ENCODE measurements at regions not wholly inside any gene's neighbourhood (a gene's known extent, or its start where the extent isn't known, plus 50 kb on each side); places are given as distances from the start of the nearest gene placed in this dataset.

- TF ChIP-seq CTCF (IDR thresholded peaks at IDR 0.05; ENCODE audit: insufficient read depth, low read depth, low read length): no peak
- TF ChIP-seq EZH2 (IDR thresholded peaks at IDR 0.05; ENCODE audit: insufficient read depth, low read length): no peak
- Histone ChIP-seq H2AFZ (ENCODE audit: low read depth, low read length) (no peak overlapping the region), H3K9ac (ENCODE audit: low read length) (no peak overlapping the region), H3K4me2 (ENCODE audit: low read length) (no peak overlapping the region), H3K79me2 (ENCODE audit: insufficient read depth, low read length) (no peaks in the 10 kb centered on the region), H3K4me3 (ENCODE audit: insufficient read depth, low read depth, low read length) (no peak overlapping the region), H3K27ac (ENCODE audit: low read depth, low read length) (no peak overlapping the region), H4K20me1 (ENCODE audit: insufficient read depth, low read length) (no peaks in the 10 kb centered on the region), H3K36me3 (ENCODE audit: insufficient read depth, low read length) (no peaks in the 10 kb centered on the region), H3K9me3 (ENCODE audit: insufficient read depth, low read depth, low read length) (peaks cover 22% of the 10 kb centered on the region), H3K4me1 (ENCODE audit: insufficient read depth, low read length) (no peaks in the 10 kb centered on the region), H3K27me3 (ENCODE audit: insufficient read depth, low read length) (no peaks in the 10 kb centered on the region)
- no peaks in the 10 kb centered on the region for H3K4me1 Mint-ChIP-seq (ENCODE audit: low read depth, unreplicated experiment)
- no peak for FAIRE-seq
- H3K4me3 Mint-ChIP-seq (ENCODE audit: unreplicated experiment): no peak overlapping the region
- H3K9me3 Mint-ChIP-seq (ENCODE audit: unreplicated experiment): peaks cover 33% of the 10 kb centered on the region
- no peaks in the 10 kb centered on the region for H3K27me3 Mint-ChIP-seq (ENCODE audit: low read depth, unreplicated experiment)
- H3K27ac Mint-ChIP-seq (ENCODE audit: unreplicated experiment): no peak overlapping the region
- no peaks in the 10 kb centered on the region for H3K36me3 Mint-ChIP-seq (ENCODE audit: low read depth, unreplicated experiment)
- DNase-seq (ENCODE audit: low read depth): no peak
These were observed 1152.9 kb downstream of the RPIA start for GRCh38 chr2:89844221-89844943.

GRCh38 chr2:89845532-89845931 is 1154.1 kb downstream of the RPIA start:
- H3K4me3 ChIP-seq (ENCODE audit: insufficient read depth, low read depth, low read length): no peak overlapping the region
- H3K4me2 ChIP-seq (ENCODE audit: low read length): no peak overlapping the region
- Mint-ChIP-seq H3K27ac (ENCODE audit: unreplicated experiment) (no peak overlapping the region), H3K9me3 (ENCODE audit: unreplicated experiment) (peaks cover 29% of the 10 kb centered on the region), H3K36me3 (ENCODE audit: low read depth, unreplicated experiment) (no peaks in the 10 kb centered on the region), H3K27me3 (ENCODE audit: low read depth, unreplicated experiment) (no peaks in the 10 kb centered on the region), H3K4me1 (ENCODE audit: low read depth, unreplicated experiment) (no peaks in the 10 kb centered on the region), H3K4me3 (ENCODE audit: unreplicated experiment) (no peak overlapping the region)
- no peak overlapping the region for H3K9ac ChIP-seq (ENCODE audit: low read length)
- no peak for TF ChIP-seq EZH2 (IDR thresholded peaks at IDR 0.05; ENCODE audit: insufficient read depth, low read length)
- no peak for TF ChIP-seq CTCF (IDR thresholded peaks at IDR 0.05; ENCODE audit: insufficient read depth, low read depth, low read length)
- H3K27ac ChIP-seq (ENCODE audit: low read depth, low read length): no peak overlapping the region
- H3K4me1 ChIP-seq (ENCODE audit: insufficient read depth, low read length): no peaks in the 10 kb centered on the region
- H3K27me3 ChIP-seq (ENCODE audit: insufficient read depth, low read length): no peaks in the 10 kb centered on the region
- H3K79me2 ChIP-seq (ENCODE audit: insufficient read depth, low read length): no peaks in the 10 kb centered on the region
- no peak overlapping the region for H2AFZ ChIP-seq (ENCODE audit: low read depth, low read length)
- DNase-seq (ENCODE audit: low read depth) (no peak), FAIRE-seq (no peak)
- H3K36me3 ChIP-seq (ENCODE audit: insufficient read depth, low read length): no peaks in the 10 kb centered on the region
- H4K20me1 ChIP-seq (ENCODE audit: insufficient read depth, low read length): no peaks in the 10 kb centered on the region
- peaks cover 19% of the 10 kb centered on the region for H3K9me3 ChIP-seq (ENCODE audit: insufficient read depth, low read depth, low read length)

- H3K9me3 ChIP-seq (ENCODE audit: insufficient read depth, low read depth, low read length): peaks cover 11% of the 10 kb centered on the region
- FAIRE-seq: no peak
These were observed 1156.6 kb downstream of the RPIA start for GRCh38 chr2:89848114-89848513.

More at GRCh38 chr2:89848114-89848513, 1156.6 kb downstream of the RPIA start:
- no peaks in the 10 kb centered on the region for H3K27me3 Mint-ChIP-seq (ENCODE audit: low read depth, unreplicated experiment)
- no peak for TF ChIP-seq EZH2 (IDR thresholded peaks at IDR 0.05; ENCODE audit: insufficient read depth, low read length)
- no peak for TF ChIP-seq CTCF (IDR thresholded peaks at IDR 0.05; ENCODE audit: insufficient read depth, low read depth, low read length)
- Histone ChIP-seq H3K79me2 (ENCODE audit: insufficient read depth, low read length) (no peaks in the 10 kb centered on the region), H3K9ac (ENCODE audit: low read length) (no peak overlapping the region), H4K20me1 (ENCODE audit: insufficient read depth, low read length) (no peaks in the 10 kb centered on the region), H3K27ac (ENCODE audit: low read depth, low read length) (no peak overlapping the region), H3K4me3 (ENCODE audit: insufficient read depth, low read depth, low read length) (no peak overlapping the region), H2AFZ (ENCODE audit: low read depth, low read length) (no peak overlapping the region), H3K27me3 (ENCODE audit: insufficient read depth, low read length) (no peaks in the 10 kb centered on the region), H3K4me1 (ENCODE audit: insufficient read depth, low read length) (no peaks in the 10 kb centered on the region), H3K36me3 (ENCODE audit: insufficient read depth, low read length) (no peaks in the 10 kb centered on the region), H3K4me2 (ENCODE audit: low read length) (no peak overlapping the region)
- no peaks in the 10 kb centered on the region for H3K4me1 Mint-ChIP-seq (ENCODE audit: low read depth, unreplicated experiment)
- DNase-seq (ENCODE audit: low read depth): no peak
- H3K27ac Mint-ChIP-seq (ENCODE audit: unreplicated experiment): no peak overlapping the region
- H3K36me3 Mint-ChIP-seq (ENCODE audit: low read depth, unreplicated experiment): no peaks in the 10 kb centered on the region
- no peak overlapping the region for H3K4me3 Mint-ChIP-seq (ENCODE audit: unreplicated experiment)
- H3K9me3 Mint-ChIP-seq (ENCODE audit: unreplicated experiment): peaks cover 27% of the 10 kb centered on the region
